HG03045 (cell line): ENCODE measurements at regions not wholly inside any gene's neighbourhood (a gene's known extent, or its start where the extent isn't known, plus 50 kb on each side); places are given as distances from the start of the nearest gene placed in this dataset.
"Not testable (repeated sequence)": the region's sequence is repeated elsewhere in the genome, so short reads cannot be mapped to it uniquely, and the experiment has no call there.

Experiments used
- ATAC-seq: cut with Tn5 transposase; IDR thresholded peaks from one replicate; pipeline ENCODE4 v1.9.1; 2021; ENCODE audit warnings: mild to moderate bottlenecking, moderate library complexity; ENCODE audit not compliant: unreplicated experiment

DNA sequence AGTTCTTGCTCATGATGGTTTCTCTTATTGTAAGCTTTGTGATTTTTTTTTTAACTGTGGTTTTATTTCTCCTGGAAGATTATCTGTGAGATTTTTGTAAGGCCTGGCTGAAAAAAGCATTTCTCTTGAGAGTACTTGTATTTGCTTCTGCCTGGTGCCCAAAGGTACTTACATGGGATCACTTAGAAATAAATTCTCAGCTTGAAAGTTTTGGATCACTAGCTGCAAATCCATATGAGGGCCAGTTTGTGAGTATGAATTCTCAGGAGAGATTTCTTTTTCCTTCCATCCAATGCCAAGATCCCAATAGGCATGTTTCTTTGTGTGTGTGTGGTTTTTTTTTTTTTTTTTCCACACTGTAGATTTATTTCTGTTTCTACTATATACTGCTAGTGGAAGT lies 1884.7 kb upstream of the PCDH7 start:
- ATAC-seq: no peak

DNA sequence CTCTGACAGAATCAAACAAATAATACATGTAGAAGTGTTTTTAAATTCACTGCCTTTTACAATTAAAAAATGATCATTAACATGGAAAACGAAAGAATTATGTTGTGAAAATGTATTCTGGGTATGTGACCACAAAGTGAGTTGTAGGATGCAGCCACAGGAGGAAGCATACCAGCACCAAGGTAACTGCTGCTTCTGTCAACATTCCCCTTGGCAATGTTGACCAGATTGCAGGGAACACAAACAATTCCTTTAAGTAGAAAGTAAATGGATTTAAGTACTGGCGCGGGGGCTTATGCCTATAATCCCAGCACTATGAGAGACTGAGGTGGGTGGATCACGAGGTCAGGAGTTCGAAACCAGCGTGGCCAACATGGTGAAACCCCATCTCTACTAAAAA lies 1877.9 kb upstream of the PCDH7 start:
- no peak for ATAC-seq

DNA sequence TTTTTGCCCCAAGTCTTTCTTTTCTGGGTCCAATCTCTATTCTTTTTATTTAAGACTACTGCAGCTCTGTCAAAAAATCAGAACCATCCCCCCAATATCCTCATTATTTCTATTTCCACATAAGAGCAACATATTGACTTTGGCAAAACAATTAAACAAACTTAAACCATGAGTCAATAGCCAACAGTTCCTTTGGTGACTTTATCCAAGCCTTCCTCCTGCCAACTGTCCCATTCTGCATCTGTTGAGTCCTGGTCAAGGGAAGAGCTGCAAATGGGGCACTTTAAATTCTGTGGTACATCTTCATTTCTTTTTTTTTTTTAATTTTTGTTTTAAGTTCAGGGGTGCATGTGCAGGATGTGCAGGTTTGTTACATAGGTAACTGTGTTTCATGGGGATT lies 1875.0 kb upstream of the PCDH7 start:
- ATAC-seq: no peak

DNA sequence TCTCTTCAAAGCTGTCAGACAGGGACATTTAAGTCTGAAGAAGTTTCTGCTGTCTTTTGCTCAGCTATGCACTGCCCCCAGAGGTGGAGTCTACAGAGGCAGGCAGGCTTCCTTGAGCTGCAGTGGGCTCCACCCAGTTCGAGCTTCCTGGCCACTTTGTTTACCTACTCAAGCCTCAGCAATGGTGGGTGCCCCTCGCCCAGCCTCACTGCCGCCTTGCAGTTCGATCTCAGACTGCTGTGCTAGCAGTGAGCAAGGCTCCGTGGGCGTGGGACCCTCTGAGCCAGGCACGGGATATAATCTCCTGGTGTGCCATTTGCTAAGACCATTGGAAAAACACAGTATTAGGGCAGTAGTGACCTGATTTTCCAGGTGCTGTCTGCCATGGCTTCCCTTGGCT lies 1863.1 kb upstream of the PCDH7 start:
- not testable (repeated sequence) for ATAC-seq

DNA sequence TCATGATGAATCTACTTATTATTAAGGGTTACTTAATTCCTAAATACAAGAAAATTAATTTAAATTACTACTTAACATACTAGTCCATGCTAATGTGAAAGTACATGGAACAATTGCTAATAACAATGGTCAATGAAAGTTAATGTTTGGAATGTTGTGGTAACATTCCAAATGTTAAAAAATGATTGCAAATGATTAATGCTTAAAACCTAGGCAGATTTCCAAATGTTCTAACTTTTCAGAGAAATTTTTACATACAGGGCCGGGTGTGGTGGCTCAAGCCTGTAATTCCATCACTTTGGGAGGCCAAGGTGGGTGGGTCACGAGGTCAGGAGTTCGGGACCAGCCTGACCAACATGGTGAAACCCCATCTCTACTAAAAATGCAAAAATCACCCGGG lies 1851.3 kb upstream of the PCDH7 start:
- ATAC-seq: no peak

DNA sequence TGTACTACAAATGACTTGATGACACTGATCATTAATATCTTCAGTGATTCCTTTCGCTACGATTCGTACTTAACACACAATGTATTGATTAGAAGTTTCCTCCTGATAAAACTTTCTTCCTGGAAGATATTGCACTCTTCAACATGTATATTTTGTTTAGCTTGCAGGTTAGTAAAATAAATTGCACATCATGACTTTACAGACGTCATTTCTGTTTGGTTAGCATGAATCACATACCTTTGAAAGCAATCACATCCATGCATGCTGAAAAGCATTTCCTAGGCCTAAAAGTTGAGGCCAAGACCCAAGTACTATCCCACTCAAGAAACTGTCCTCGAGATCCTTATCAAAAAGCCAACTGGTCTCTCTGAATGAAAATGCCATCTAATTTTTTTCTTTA lies 1841.0 kb upstream of the PCDH7 start:
- ATAC-seq: no peak

DNA sequence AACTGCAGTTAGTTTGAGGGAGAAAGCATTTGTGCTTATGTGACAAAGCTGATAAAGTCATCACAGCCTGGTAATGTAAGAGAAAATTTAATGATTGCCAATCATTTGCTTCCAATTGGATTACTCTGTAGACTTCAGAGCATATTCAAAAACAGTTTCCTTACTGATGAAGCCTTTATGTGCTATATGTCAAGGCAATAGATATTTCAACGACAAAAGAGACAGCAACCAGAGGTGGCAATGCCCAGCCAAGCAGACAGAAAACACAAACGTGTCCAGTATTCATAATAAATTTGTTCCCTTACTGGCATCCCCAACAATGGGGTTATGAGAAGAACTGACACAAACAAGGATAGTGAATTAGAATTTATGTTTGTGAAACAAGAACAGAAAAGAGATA lies 1840.3 kb upstream of the PCDH7 start:
- ATAC-seq: no peak

DNA sequence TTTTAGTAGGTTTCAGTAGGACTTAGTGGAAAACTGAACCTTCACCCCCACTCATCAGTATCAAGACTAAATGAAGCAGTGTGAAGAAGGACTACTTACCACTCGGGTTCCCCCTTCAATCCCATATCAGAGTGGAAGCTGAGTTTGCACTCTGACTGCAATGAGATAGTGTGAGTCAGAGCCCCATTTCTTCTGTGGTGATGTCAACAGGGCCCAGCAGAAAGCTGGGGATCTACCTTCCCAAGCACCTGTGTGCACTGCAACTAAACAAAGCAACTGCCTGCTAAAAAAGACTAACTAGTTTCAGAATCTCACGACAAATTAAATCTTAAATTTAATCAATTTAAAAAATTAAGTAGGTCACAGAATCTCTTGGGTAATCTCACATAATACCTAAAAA lies 1837.0 kb upstream of the PCDH7 start:
- no peak for ATAC-seq

DNA sequence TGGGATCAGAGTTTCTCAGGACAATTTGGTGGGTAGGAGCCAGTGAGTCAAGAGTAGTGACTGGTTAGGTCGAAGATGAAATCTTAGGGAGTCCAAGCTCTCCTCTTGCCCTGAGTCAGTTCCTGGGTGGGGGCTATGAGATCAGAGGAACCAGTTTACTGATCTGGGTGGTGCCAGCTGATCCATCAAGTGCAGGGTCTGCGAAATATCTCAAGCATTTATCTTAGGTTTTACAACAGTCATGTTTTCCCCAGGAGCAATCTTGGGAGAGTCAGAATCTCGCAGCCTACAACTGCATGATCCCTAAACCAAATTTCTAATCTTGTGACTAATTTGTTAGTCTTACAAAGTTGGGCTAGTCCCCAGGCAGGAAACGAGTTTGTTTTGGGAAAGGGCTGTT lies 1833.2 kb upstream of the PCDH7 start:
- ATAC-seq: no peak

DNA sequence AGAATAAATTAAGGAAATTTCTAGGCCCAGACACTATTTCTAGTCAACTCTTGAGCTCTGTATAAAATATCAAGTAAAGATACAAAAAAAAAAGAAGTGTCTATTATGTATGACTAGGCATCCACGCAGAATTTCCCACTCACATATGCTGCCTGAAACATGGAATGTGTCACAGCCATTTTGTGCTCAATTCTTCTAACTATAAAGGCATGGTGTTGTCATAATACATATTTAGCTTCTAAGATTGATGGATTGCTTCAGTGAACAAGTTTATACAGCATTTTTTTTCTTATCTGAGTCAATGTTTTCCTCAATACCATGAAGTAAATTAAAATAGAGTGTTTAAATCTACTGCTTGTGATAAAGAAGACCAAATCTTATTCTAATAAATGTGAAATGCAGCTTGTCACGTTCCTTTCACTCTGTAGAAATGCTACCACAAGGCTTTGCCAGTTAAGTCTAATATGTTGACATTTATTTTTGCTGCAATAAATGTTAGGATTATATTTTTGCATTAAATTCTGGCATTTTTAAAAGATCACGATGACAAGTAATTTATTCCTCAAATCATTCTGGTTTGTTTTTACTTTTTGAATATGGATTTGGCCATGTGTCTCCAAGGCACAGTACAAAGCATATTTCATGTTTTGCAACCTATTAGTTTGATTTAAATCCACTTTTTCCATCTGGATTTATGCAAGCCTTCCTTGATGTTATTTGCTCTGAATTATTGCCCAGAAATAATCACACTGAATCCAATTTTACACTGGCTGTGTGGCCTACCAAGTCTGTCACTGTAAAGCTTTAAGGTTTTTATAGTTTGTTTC lies 1829.0 kb upstream of the PCDH7 start:
- no peak for ATAC-seq

DNA sequence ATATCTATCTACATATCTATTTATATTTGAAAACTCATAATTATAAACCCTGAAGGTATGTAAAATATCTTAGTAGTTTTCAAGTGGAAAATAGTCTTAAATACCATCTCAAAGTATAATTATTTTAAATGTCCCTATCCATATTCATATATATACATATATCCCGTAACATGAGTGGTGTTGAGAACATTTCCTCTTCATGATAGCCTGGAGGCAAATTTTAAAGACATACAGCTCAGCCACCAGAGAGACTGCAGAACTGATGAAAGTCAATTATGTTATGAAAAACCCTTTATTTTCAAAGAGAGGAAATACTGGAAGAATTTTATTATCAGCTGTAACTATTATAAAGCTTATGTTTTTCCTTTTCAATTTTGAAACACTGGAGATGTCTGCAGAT lies 1806.7 kb upstream of the PCDH7 start:
- ATAC-seq: no peak

DNA sequence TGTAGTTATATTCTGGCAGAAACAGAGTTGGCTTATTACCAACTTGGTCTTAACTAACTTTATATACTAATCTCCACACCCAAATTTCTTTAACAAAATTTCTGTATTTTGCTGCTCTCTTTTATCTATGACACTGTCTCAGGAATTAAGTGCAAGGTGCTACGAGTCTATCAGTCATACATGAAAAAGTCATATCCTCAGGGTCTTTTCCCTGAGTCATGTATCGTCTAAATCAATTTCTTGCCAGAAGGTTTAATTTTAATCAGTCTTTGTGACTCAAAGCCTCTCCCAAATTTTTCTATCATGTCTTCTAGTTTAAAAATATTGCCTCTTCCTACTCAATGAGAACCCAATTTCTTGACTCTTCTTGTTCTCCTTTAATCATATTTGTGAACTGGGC lies 1803.6 kb upstream of the PCDH7 start:
- no peak for ATAC-seq

DNA sequence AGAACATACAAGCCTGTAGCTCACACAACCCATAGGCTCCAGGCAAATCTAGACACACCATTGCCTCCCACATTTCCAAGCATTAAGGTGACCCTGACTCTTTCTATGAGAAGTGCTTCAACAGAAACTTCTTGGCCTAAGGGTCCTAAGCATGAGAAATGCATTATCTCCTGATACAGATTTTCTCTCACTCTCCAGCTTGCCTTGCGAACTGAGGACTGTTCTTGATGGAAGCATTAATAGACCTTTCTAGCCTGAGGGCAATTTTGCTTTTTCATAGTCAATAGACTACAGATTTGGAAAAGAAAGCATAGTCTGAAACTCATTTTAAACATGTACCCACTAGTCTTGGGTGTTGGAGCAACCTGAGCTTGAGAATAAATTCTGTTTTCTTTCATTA lies 1801.3 kb upstream of the PCDH7 start:
- no peak for ATAC-seq

DNA sequence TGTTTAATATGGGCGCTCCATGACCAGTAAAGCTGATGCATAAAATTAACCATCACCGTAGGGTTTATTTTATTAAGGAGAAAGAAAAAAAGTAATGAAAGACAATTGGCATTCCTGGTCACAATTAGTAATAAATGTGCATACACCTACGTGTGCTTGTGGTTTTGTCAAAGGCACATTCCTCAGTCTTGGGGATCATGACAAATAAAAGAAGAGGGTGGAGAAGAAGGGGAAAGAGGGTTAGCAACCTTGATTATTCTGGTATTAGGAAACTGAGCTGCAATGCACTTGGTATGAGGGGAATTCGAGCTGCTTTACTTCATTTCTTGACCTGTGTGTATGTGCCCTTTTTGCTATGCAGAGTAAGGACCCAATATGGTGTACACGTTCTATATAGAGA lies 1798.3 kb upstream of the PCDH7 start:
- no peak for ATAC-seq

DNA sequence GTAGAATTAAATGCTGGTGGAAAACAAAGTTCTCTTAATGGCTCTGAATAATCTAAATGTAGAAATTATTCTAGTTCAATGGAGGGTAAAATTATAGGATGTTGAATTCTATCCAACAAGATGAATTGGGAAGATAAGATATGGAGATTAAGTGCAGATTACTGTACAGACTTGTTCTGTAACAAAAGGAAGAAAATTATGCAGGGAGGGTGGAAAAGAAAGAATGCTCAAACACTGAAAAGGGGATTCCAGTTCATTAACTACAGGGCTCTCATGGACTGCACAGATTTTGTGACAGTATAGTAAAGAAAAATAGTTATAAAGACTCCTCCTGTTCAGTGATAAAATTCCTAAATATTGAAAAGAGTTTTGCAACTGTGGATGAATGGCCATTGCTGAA lies 1794.0 kb upstream of the PCDH7 start:
- ATAC-seq: no peak

DNA sequence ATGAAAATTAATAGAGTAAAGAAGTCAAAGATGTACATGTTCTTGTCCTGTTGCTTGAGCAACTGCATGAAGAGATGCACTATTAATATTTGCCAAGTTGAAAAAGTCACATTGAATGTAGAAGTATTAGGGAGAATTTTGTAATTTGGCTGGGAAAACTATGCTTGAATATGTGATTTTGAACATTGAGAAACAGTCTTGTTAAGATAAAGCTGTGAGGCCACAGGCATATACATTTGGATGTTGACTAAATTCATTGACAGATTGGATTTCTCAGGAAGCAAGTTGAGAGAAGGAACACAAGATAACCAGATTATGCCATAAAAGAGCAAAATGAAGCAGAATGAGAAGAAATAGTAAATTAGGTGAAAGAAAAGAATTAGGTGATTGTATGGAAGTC lies 1777.5 kb upstream of the PCDH7 start:
- no peak for ATAC-seq

DNA sequence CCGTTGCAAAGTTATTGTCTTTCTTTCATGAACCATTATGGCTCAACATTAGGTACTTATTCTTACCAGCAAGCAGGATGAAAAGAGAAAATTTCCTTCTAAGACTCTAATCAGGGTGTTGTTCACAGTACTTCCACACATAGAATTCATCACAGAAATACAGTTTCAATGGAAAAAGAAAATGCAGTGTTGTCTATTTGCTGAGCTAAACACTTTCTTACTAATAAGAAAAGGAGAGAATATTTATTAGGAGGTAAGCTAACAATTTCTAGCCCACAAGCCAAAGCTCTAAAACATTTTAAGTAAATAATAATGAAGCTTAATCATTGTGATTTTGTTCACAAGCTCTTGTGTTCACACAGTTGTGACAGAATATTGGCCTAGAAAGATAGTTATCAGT lies 1772.8 kb upstream of the PCDH7 start:
- no peak for ATAC-seq

DNA sequence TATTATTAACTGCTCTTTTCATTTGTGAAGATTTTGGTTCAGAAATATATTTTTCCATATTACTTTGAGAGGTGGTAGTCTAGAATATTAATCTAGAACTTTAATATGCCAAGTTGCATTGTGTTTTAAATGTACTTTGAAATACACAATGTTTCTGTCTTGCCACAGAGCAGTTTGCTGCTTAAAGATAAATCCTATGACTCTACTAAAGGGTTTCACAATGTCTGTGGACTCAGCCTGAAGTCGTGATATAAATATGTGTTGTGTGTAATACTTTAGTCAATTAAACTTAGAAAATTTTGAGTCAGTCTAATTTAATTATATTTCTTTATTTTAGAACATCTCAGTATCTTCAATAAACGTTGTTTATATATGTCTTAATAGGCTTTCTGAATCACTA lies 1771.7 kb upstream of the PCDH7 start:
- ATAC-seq: no peak

DNA sequence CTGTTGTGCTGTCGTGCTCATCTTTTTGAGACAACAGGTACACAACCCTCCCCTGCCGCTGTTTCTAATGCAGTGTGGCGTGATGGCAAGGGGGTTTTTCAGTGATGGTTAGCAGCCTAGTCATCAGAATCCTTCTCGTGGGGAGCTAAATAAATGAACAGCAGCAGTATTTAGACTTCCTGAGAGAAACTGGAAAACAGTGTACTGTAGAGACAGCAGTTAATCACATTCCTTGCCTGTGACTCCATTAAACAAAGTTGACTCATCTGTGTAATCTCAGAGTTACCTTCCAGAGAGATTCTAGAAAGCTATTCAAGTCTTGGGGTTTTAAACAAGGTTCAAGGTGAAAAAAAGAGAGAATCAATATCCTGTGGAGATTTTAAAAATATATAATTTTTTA lies 1753.2 kb upstream of the PCDH7 start:
- no peak for ATAC-seq

DNA sequence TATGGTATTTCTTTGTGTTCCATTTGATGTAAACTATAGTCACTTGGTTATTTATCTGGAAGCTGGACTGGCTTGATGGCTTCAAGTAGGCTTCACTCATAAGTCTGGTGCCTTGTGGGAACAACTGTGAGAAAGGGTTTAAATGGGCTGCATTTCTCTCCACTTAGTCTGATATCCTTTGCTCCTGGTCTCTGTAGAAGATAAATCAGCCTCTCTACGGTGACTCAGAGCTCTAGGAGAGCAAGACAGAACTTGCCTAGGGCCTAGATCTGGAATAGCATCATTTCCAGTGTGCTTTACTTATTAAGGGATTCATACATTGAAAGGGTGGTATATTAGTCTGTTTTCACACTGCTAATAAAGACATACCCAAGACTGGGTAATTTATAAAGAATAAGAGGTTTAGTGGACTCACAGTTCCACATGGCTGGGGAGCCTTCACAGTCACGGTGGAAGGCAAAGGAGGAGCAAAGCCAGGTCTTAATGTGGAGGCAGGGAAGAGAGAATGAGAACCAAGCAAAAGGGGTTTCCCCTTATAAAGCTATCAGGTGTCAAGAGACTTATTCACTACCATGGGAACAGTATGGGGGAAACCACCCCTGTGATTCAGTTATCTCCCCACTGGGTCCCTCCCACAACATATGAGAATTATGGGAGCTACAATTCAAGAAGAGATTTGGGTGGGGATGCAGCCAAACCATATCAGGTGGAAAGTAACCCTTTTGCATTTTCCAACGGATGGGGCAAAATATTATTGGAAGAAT lies 1746.4 kb upstream of the PCDH7 start:
- ATAC-seq: no peak

DNA sequence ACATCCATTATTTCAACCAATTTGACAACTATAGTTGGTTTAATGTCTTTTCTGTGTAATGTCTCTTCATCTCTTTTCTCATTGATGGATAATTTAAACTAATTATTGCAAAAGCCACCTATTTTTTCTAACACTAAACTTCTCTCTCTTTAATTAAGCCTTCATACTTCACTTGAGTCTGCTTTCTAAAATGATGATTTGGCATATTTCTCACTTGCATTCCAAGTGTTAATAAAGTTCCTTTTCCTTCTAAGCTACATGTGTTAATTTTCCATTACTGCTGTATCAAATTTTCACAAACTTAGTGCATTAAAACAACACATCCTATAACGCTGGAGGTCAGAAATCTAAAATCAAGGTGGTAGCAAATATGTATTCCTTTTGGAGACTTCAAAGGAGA lies 1743.8 kb upstream of the PCDH7 start:
- no peak for ATAC-seq

DNA sequence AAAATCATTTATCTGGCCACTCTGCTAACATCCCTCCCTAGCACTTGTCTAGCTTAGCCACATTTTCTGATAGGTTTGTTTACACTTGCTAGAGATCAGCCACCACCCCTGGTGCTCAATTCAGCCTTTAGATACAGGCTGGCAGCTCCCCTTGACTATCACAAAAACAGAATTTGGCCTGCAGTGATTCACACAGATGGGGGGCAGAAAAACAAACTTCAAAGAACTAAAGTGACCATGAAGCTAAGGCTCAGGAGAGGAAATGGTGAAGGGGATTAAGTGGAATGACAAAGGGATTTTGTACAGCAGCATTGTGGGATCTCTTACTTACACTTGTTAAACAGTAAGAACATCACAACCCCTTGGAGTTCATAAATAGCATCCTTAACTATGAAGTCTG lies 1718.0 kb upstream of the PCDH7 start:
- ATAC-seq: no peak

DNA sequence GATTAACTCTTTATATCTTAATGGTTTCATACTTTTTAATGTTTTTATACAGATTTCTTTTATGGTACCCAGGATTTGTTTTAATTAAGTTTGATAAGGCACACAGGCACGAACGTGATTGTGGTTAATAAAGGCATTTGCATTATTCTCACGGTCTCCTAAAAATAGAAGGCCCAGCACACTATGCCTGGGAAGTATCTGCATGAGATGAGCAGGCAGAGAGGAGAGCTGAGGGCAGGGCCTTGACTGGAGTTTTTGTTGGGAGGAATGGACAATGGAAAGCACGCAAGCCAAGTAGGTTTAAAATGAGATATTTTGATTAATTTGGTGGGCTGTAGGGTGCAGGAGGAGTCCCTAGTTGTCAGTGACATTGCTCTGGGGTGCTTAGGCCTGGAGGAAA lies 1714.3 kb upstream of the PCDH7 start:
- no peak for ATAC-seq
